ENCODE measurements at regions not wholly inside any gene's neighbourhood (a gene's known extent, or its start where the extent isn't known, plus 50 kb on each side); places are given as distances from the start of the nearest gene placed in this dataset.

DNA sequence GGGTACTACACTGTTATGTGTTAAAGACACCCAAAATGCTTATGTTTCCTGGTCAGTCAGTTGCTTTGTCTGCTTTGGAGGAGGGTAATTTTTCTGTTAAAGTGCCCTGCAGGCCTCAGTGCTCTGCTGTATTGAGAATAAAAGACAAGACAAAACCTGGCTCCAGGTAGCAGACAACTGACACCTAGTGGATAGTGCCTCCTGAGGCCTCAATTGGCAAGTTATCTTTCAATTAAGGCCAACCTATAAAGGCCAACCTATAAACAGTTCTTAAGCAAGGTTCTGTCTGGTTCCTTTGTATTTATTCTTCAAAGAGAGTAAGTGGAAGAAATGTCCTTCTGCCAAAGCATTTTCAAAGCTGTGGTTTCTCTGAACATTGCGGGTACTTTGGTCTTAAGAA is 773.8 kb downstream of the MECOM start:
- DNase-seq, result no peak

- DNase-seq, result no peak
These were observed 774.7 kb downstream of the MECOM start for GRCh38 chr3:168888781-168889180.

- no peak for DNase-seq
These were observed 778.5 kb downstream of the MECOM start for GRCh38 chr3:168885028-168885427.

DNA sequence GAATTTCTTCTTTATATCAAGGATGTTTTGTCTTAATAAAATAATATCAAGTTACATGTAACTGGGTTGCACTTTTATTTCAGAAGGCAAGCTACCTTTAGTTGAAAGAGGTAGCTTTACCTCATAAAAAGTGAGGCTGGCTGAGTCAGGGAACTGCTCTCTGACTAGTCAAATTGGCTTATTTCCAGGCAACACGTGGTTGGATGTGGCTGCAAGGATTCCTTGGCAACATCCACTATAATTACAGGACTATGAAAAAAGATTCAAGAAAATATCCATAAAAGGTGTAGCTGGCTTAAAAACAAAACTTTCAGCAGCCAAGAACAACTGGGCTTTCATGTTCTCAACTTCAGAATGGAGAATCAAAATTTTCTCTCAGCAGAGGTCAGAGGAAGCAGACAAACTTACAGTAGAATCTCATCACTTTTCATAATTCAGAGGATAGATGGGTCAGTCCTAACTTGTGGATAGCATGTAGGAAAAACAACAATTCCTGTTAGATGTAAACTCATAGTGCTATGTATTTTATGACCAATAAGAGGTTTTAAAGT is 779.1 kb downstream of the MECOM start:
- DNase-seq, result peak; percentile 22

DNA sequence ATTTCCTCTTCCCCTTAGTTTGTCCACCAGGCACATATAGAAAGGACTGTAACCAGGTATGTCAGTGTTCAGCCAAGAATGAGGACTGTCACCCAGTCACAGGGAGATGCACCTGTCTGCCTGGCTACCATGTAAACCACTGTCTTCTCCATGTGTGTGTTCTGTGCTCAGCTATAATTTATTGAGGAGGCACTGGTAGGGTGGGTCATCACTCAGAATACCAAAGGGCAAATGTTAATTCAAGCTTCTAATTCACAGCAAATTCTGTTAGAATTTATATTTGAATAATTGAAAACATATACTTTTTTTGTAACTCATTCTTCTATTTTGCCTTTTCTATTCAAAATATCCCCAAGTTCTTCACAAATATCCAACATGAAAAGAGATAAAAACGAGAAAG is 780.4 kb downstream of the MECOM start:
- no peak for DNase-seq

DNA sequence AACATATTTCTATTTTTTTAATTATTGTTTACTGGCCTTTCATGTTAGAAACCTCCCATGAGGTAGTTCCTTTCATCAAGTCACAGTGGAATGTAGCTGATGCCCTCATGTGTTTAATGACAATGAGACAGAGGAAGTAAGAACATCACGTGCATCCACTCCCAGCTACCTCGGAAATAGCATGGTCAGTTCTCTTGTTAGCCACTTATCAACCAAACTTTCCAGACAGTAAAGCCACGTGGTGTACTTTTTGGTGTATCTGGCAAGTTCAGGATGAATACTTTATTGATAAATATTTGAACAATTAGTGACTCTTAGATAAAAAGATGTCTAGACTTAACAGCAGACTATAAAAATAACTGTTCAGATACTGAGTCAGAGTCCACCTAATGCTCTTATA is 781.7 kb downstream of the MECOM start:
- DNase-seq, result no peak

GRCh38 chr3:168878655-168879054 is 782.9 kb upstream of the GOLIM4 start:
- no peak for DNase-seq

GRCh38 chr3:168877899-168878298 is 782.2 kb upstream of the GOLIM4 start:
- DNase-seq, result peak; percentile 31

DNA sequence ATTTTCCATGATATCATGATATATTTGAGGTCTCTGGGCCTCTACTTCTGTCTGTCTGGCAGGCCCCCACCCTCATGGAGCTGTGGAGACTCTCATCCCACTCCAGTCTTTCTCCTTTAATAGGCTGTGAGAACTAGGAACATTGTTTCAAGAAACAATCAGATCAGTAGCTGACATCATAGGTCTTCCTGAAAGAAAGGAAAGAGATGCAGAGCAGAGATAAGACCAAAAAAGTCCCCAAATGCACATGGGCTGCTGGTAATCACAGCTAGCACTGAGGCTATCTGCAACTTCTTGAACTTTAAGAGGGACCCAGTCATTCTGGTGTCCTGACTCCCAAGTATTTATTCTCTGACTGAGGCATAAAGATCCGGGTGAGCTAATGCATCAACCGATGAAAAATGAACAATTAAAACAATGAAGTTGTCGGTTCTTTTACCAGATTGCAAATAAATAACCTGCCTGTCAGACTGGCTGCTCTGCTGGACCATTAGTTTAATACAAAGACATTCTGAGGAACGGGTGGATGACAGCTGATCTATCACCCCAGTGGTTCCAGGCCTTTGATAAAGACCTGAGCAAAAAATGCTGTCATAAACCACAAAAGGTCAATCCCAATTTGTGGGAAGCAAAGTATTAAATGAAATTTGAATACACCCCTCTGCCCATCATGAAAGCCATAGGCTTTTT is 780.8 kb upstream of the GOLIM4 start:
- no peak for DNase-seq

DNA sequence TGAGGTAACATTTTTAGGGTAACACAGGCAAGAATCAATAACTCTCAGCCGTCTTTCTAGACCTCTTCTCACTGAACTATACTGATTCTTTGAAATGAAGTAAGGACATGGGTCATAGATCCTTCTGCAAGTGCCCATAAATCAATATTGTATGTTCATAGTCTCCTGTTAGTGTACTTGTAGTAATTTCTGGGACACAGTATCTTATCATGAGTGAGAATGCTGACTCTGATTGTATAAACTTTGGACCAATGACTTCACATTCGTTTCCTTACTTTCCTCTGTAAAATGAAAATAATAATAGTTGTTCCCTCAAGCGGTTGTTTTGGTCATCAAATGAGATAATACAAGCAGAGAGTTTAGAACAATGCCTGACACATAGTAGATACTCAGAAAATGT is 777.1 kb upstream of the GOLIM4 start:
- no peak for DNase-seq

- no peak for DNase-seq
These were observed 775.2 kb upstream of the GOLIM4 start for GRCh38 chr3:168870892-168871291.

DNA sequence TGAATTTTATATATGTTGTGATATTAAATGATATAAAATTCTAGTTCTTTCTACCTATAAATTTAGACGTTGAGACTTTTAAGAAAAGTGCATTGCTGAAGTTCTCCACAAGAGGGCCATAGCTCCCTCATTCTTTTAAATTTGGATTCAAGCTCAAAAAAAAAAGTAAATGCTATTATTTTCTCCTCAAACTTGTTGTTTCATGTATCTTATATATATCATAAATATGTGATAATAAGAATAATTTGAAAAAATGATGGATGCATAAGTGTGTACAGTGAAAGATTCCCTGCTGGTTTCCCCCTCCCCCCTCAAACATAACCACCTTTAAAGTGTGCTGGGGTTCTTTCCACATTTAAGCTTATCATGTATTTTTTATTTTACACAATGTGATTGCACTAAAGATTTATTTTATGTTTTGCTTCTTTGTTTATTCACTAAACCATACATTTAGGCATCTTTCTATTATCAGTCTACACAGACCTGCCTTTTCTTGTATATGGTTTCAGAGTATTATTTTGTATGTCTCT is 769.4 kb upstream of the GOLIM4 start:
- DNase-seq, result peak; percentile 40

GRCh38 chr3:168864107-168865021 is 768.6 kb upstream of the GOLIM4 start:
- no peak for DNase-seq

DNA sequence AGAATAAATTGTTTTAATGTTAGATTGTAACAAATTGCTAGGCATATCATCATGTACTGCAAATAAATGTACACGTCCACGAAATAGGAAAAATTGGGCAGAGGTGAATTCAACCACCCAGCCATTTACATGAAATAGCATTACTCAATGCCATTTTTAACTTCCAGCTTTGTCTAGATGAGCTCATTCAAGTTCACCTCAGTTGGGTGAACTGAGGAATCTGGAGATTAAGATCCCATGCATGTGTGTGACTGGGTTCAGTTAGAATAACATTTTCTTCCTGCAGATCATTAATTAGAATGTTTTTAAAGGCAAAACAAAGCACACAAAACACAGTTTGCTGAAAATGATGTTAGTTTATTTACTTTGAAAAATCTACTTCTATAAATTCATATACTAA is 767.8 kb upstream of the GOLIM4 start:
- DNase-seq, result no peak

GRCh38 chr3:168862466-168862865 is 766.7 kb upstream of the GOLIM4 start:
- no peak for DNase-seq

DNA sequence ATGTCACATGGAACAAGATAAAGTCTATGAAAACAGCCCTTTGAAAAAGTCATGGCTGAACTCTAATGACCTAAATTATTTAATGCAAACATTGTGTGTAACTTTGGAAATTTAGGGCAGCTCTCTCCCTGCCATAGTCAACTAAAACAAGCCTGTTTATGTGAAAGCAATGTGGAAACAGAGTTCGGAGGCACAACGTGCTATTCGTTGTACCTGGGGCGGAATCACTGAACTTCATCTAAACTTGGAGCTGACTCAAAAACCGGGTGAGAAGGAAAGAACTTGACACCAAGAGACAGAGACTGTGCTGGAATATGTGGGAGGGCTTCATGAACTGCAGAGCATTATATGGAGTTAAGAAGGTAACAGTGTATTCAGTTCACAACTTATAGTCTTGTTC is 764.9 kb upstream of the GOLIM4 start:
- no peak for DNase-seq

- no peak for DNase-seq
These were observed 764.3 kb upstream of the GOLIM4 start for GRCh38 chr3:168860028-168860427.

DNA sequence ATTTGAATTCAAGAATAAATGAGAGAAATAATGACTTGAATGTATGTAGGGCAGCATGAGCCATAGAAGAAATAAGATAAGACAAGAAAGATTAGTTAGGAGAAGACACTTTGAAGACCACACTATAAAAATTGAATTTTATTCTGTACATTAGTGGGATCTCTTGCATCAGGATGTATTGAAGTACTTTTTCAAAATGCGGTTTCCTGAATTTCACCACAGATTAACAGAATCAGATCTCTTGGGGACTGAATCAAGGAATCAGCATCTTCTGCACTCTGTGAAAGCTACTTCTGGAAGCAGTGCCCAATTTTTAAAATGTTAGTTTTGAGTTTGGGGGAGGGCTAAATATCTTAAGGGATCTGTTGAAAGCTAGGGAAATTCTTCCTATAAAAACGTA is 763.9 kb upstream of the GOLIM4 start:
- no peak for DNase-seq

GRCh38 chr3:168859143-168859542 is 763.4 kb upstream of the GOLIM4 start:
- no peak for DNase-seq

DNA sequence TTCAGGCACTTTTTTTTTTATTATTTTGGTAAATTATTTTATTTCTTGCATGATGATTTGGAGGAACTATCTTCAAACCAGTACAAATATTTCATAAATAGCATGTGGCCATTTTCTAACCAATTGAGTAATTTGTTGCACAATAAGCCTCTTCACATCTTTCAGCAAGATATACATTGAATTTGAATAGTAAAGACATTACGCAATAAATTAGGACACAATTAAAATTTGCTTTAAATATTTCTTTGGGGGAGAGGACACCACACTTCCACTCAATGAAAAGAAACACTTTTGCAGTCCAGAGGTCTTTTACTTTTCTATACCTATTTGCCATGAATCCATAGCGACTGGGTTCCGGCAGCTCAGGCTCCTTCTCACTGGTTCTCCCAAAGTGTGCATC is 762.6 kb upstream of the GOLIM4 start:
- no peak for DNase-seq

- no peak for DNase-seq
These were observed 754.4 kb upstream of the GOLIM4 start for GRCh38 chr3:168850109-168850508.

GRCh38 chr3:168847291-168847883 is 751.7 kb upstream of the GOLIM4 start:
- peak; percentile 46 for DNase-seq
